AG09309 (cell line): ENCODE measurements at regions not wholly inside any gene's neighbourhood (a gene's known extent, or its start where the extent isn't known, plus 50 kb on each side); places are given as distances from the start of the nearest gene placed in this dataset.

Experiments used
- DNase-seq: peaks from one replicate; pipeline ENCODE4 v3.0.0-alpha.2; 2010; ENCODE audit warnings: low read depth
- H3K4me3 ChIP-seq: 2 replicates; pipeline ENCODE4 v1.5.1; 2011; ENCODE audit warnings: mild to moderate bottlenecking, low read depth, low read length, moderate library complexity; ENCODE audit not compliant: control insufficient read depth
- CTCF ChIP-seq: IDR thresholded peaks from 2 replicates; pipeline ENCODE4 v1.5.1; 2011; ENCODE audit warnings: mild to moderate bottlenecking, low read depth, low read length, inconsistent platforms; ENCODE audit not compliant: insufficient read depth, control insufficient read depth; ENCODE audit errors: missing control alignments

GRCh38 chr3:107450254-107450893 is 72.4 kb upstream of the BBX start:
- TF ChIP-seq CTCF = no peak
- H3K4me3 ChIP-seq = no peak overlapping the region
- no peak for DNase-seq

GRCh38 chr3:107452436-107452835 is 70.3 kb upstream of the BBX start:
- no peak overlapping the region for H3K4me3 ChIP-seq
- TF ChIP-seq CTCF = no peak

DNA sequence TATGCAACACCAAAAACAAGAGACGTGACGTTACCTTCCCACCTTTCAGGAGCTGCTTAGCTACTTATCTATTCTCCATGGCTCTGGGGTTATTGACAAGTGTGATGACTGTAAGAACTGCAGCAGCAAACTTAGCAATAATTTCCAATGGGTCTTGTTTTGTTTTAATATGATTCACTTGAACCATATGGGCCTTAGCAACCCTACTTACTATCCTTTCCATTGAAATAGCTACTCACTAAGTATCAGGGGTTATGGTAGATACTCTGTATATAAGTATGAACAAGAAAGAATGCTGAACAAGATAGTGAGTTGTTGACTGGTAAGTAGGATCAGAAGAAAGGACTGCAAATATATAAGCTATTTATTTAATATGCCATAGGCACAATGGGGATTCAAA is 69.3 kb upstream of the BBX start:
- no peak overlapping the region for H3K4me3 ChIP-seq
- no peak for DNase-seq
- no peak for TF ChIP-seq CTCF

More at GRCh38 chr3:107452436-107452835, 70.3 kb upstream of the BBX start:
- DNase-seq = no peak

DNA sequence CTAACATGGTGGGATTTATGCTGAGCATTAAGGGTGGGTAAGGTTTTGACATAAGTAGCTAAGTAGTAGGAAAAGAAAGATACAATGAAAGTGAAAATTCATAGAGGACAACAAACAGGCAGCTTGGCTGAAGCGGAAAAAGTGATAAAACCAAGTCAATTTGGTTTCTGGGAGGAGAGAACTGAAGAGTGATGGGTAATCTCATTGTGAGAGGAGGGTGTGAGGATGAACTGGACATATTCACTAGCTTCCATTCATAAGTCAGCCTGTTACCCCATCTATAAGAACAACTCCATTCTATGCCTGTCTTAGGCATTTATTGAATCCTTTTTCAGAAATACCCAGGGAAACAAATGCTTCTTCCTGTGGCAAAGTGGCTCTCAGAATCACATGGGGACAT is 67.1 kb upstream of the BBX start:
- DNase-seq = no peak
- H3K4me3 ChIP-seq = no peak overlapping the region
- no peak for TF ChIP-seq CTCF

GRCh38 chr3:107456501-107456900 is 66.3 kb upstream of the BBX start:
- no peak overlapping the region for H3K4me3 ChIP-seq
- DNase-seq = no peak
- TF ChIP-seq CTCF = no peak

DNA sequence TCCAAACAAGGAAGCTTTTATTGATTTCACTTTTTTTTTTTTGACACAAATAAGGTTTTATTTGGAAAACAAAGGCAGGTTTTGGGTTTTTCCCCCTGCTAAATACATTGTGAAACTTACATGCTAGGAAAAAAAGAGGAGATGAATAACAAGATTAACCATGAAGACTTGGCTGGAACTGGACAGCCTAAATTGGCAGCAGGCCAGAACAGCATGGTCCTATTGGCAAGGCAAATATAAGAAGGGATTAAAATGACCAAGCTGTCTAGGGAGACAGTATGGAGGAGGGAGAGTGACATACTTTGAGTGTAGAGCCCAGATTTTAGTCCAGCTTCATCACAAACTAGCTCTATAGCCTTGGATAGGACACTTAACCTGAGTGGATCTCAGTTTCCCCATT is 63.9 kb upstream of the BBX start:
- DNase-seq = no peak
- H3K4me3 ChIP-seq = no peak overlapping the region
- no peak for TF ChIP-seq CTCF

GRCh38 chr3:107461721-107462120 is 61.0 kb upstream of the BBX start:
- no peak for TF ChIP-seq CTCF

More at GRCh38 chr3:107461721-107462120, 61.0 kb upstream of the BBX start:
- no peak overlapping the region for H3K4me3 ChIP-seq
- no peak for DNase-seq
